Endothelial cell of umbilical vein (primary cell): ENCODE measurements at regions not wholly inside any gene's neighbourhood (a gene's known extent, or its start where the extent isn't known, plus 50 kb on each side); places are given as distances from the start of the nearest gene placed in this dataset.

Experiments
- BruUV-seq: library from RNA; stranded (reverse); fragments of 400-500 nt; replicated peaks from 2 replicates; lab custom pipeline; 2021; lab: Mats Ljungman, UMichigan
- CTCF ChIA-PET: fragments of 300-600, 350-600 bp; sonication (Branson Sonifier 250); formaldehyde crosslinking; loops from one replicate; lab custom pipeline; 2021; ENCODE audit warnings: antibody characterized with exemption, inconsistent platforms; lab: Charles Lee
- POLR2A ChIA-PET: fragments of 300-600, 350-600 bp; sonication (Branson Sonifier 250); formaldehyde crosslinking; loops from one replicate; lab custom pipeline; 2021; ENCODE audit warnings: antibody characterized with exemption, inconsistent platforms; lab: Charles Lee
- DNase-seq: peaks from one replicate; pipeline ENCODE4 v3.0.0-alpha.2; 2011; ENCODE audit warnings: low read depth, low spot score
- FAIRE-seq: peaks from 2 replicates; lab custom pipeline; 2011; peaks lifted over from hg19 to GRCh38; lab: Jason Lieb, UNC
- H2AFZ ChIP-seq: 2 replicates; pipeline ENCODE4 v1.6.0; 2012; ENCODE audit warnings: low read depth, low read length, control low read depth, inconsistent platforms
- H3K27ac ChIP-seq: 2 replicates; pipeline ENCODE4 v1.5.1; 2011; ENCODE audit warnings: low read depth, mild to moderate bottlenecking, control low read depth, low read length, moderate library complexity; ENCODE audit not compliant: insufficient read depth
- H3K27me3 ChIP-seq, 2 experiments: 2 replicates each; pipeline versions ENCODE4 v1.6.0 to v1.6.1; 2011; ENCODE audit warnings: low read length in 2 of 2, mixed read lengths in 1 of 2; ENCODE audit not compliant: control insufficient read depth in 2 of 2, insufficient read depth in 2 of 2
- H3K36me3 ChIP-seq, 2 experiments: 2 replicates in 1 of 2; 3 replicates in 1 of 2; pipeline ENCODE4 v1.5.1; 2011; ENCODE audit warnings: low read length in 2 of 2, mild to moderate bottlenecking in 1 of 2, moderate library complexity in 1 of 2; ENCODE audit not compliant: control insufficient read depth in 2 of 2, insufficient read depth in 2 of 2; ENCODE audit errors: extremely low read depth in 1 of 2
- H3K4me1 ChIP-seq: 3 replicates; pipeline ENCODE4 v1.5.1; 2011; ENCODE audit warnings: mild to moderate bottlenecking, low read length; ENCODE audit not compliant: control insufficient read depth, insufficient read depth; ENCODE audit errors: extremely low read depth
- H3K4me2 ChIP-seq: 2 replicates; pipeline ENCODE4 v1.6.1; 2011; ENCODE audit warnings: low read length, control low read depth, mixed read lengths; ENCODE audit not compliant: insufficient read depth
- H3K4me3 ChIP-seq, 3 experiments: fragments of 200-600 bp in 1 of 3; sonication (generic), shearing (Covaris generic) in 1 of 3; replicated peaks in 1 of 3; 2 replicates each; pipeline ENCODE4 v1.5.1; 2011 to 2016; ENCODE audit warnings: control low read depth in 3 of 3, low read length in 3 of 3, mild to moderate bottlenecking in 2 of 3, inconsistent platforms in 1 of 3, low read depth in 1 of 3, moderate library complexity in 1 of 3; ENCODE audit not compliant: insufficient read depth in 1 of 3
- H3K79me2 ChIP-seq: 2 replicates; pipeline ENCODE4 v1.6.0; 2012; ENCODE audit warnings: low read length, inconsistent platforms; ENCODE audit not compliant: control insufficient read depth, insufficient read depth
- H3K9ac ChIP-seq: replicated peaks from 2 replicates; pipeline ENCODE3; 2011; ENCODE audit warnings: low read length, control low read depth; ENCODE audit not compliant: insufficient read depth; ENCODE audit errors: extremely low read depth
- H3K9me1 ChIP-seq: replicated peaks from 3 replicates; pipeline ENCODE4 v1.6.0; 2011; ENCODE audit warnings: mild to moderate bottlenecking, low read length; ENCODE audit not compliant: control insufficient read depth, insufficient read depth; ENCODE audit errors: extremely low read depth
- H3K9me3 ChIP-seq: replicated peaks from 2 replicates; pipeline ENCODE4 v1.5.1; 2012; ENCODE audit warnings: low read length, inconsistent platforms; ENCODE audit not compliant: control insufficient read depth, insufficient read depth
- H4K20me1 ChIP-seq: replicated peaks from 2 replicates; pipeline ENCODE3; 2011; ENCODE audit warnings: mild to moderate bottlenecking, low read length; ENCODE audit not compliant: control insufficient read depth, insufficient read depth; ENCODE audit errors: extremely low read depth
- CTCF ChIP-seq, 2 donors: IDR thresholded peaks; 1 replicate in 1 of 2; 2 replicates in 1 of 2; pipeline ENCODE4 v1.5.1; 2011; ENCODE audit warnings: low read length in 2 of 2, mild to moderate bottlenecking in 2 of 2, moderate library complexity in 2 of 2, control low read depth in 1 of 2, inconsistent platforms in 1 of 2, low read depth in 1 of 2; ENCODE audit not compliant: insufficient read depth in 1 of 2; ENCODE audit errors: extremely low read depth in 1 of 2
- EZH2 ChIP-seq: IDR thresholded peaks from 2 replicates; pipeline ENCODE4 v1.6.1; 2012; ENCODE audit warnings: borderline replicate concordance, low read depth, mild to moderate bottlenecking, moderate library complexity, low read length, inconsistent platforms; ENCODE audit not compliant: severe bottlenecking
- FOS ChIP-seq: IDR thresholded peaks from 2 replicates; pipeline ENCODE4 v1.6.1; 2011; ENCODE audit warnings: mild to moderate bottlenecking, low read length, moderate library complexity, borderline replicate concordance; ENCODE audit not compliant: insufficient read depth
- GATA2 ChIP-seq: IDR thresholded peaks from 2 replicates; pipeline ENCODE4 v1.7.0; 2011; ENCODE audit warnings: low read depth, mild to moderate bottlenecking, moderate library complexity, mixed read lengths, low read length; ENCODE audit not compliant: insufficient read length, insufficient read depth
- JUN ChIP-seq: IDR thresholded peaks from 2 replicates; pipeline ENCODE4 v1.6.1; 2011; ENCODE audit warnings: borderline replicate concordance, low read depth; ENCODE audit not compliant: insufficient read length, insufficient read depth
- MAX ChIP-seq: IDR thresholded peaks from 2 replicates; pipeline ENCODE4 v1.6.1; 2011; ENCODE audit not compliant: insufficient read depth, insufficient read length
- MYC ChIP-seq: IDR thresholded peaks from one replicate; pipeline ENCODE4 v1.6.1; 2011; ENCODE audit warnings: mild to moderate bottlenecking, low read depth, low read length
- POLR2A ChIP-seq: IDR thresholded peaks from 2 replicates; pipeline ENCODE4 v1.6.1; 2012; ENCODE audit warnings: low read depth, mild to moderate bottlenecking, control low read depth, low read length
- POLR2AphosphoS5 ChIP-seq: IDR thresholded peaks from 2 replicates; pipeline ENCODE4 v1.6.1; 2012; ENCODE audit warnings: low read depth, mild to moderate bottlenecking, control low read depth, low read length, moderate library complexity; ENCODE audit not compliant: insufficient read depth
- dilution Hi-C: fragments of 300-500 bp; cut with MboI; formaldehyde crosslinking; loops from one replicate; pipeline ENCODE4 v1.15.0; 2019; ENCODE audit warnings: low sequenced_read_pairs; ENCODE audit not compliant: extremely low pct_ligation_motif_present
- intact Hi-C: fragments of 100-400 bp; cut with micrococcal nuclease; formaldehyde crosslinking; loops from one replicate; pipeline ENCODE4 v1.10.0; 2022

- no peak for TF ChIP-seq GATA2
- no peak for TF ChIP-seq FOS
- no peak for TF ChIP-seq POLR2A
- no peak for TF ChIP-seq POLR2AphosphoS5
- TF ChIP-seq CTCF (IDR thresholded peaks at IDR 0.05; ENCODE audit: extremely low read depth in 1 of 2, insufficient read depth in 1 of 2, low read depth in 1 of 2, low read length in 2 of 2), result no peak
- no peak for TF ChIP-seq JUN
- no peak for TF ChIP-seq MYC
- TF ChIP-seq EZH2, result no peak
- no peak for TF ChIP-seq MAX
- dilution Hi-C loops, result no loop called here
- DNase-seq, result no peak
Observed at GRCh38 chr6:156376091-156376490, 401.1 kb upstream of the ARID1B start.

More at GRCh38 chr6:156376091-156376490, 401.1 kb upstream of the ARID1B start:
- FAIRE-seq, result no peak
- no peaks in the 10 kb centered on the region for H3K27me3 ChIP-seq
- no peak overlapping the region for H2AFZ ChIP-seq
- H3K4me1 ChIP-seq, result no peaks in the 10 kb centered on the region
- ChIA-PET POLR2A (no interaction called here), CTCF (no interaction called here)
- no peak overlapping the region for H3K4me2 ChIP-seq
- H3K9ac ChIP-seq, result no peak overlapping the region
- no peak overlapping the region for H3K4me3 ChIP-seq
- no peaks in the 10 kb centered on the region for H3K36me3 ChIP-seq
- no peaks in the 10 kb centered on the region for H3K9me1 ChIP-seq
- no peak overlapping the region for H3K27ac ChIP-seq
- H3K79me2 ChIP-seq, result no peaks in the 10 kb centered on the region
- intact Hi-C loops, result no loop called here
- no peaks in the 10 kb centered on the region for H4K20me1 ChIP-seq
- no TSS peak for BruUV-seq
- H3K9me3 ChIP-seq, result no peaks in the 10 kb centered on the region
